ENCODE measurements at regions not wholly inside any gene's neighbourhood (a gene's known extent, or its start where the extent isn't known, plus 50 kb on each side); places are given as distances from the start of the nearest gene placed in this dataset.

DNA sequence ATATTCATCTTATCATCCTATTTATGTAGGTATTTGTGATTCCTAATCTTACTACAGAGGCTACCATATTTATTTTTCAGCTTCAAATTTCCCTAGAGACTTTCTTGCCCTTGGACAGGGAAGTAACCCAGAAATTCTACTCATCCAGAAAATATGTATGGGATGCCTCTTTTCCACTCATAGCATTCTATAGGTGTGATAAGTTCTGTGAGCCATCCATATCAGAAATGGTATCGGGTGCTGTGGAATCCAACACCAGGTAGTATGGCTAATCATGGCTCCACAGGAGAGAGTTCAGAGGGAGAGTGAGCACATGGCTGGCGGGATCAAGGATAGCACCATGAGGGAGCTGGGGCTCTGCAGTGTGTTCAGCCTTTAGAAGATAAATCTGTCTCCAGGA lies 349.3 kb upstream of the ACTBL2 start:
- TF ChIP-seq, protein P1, sequence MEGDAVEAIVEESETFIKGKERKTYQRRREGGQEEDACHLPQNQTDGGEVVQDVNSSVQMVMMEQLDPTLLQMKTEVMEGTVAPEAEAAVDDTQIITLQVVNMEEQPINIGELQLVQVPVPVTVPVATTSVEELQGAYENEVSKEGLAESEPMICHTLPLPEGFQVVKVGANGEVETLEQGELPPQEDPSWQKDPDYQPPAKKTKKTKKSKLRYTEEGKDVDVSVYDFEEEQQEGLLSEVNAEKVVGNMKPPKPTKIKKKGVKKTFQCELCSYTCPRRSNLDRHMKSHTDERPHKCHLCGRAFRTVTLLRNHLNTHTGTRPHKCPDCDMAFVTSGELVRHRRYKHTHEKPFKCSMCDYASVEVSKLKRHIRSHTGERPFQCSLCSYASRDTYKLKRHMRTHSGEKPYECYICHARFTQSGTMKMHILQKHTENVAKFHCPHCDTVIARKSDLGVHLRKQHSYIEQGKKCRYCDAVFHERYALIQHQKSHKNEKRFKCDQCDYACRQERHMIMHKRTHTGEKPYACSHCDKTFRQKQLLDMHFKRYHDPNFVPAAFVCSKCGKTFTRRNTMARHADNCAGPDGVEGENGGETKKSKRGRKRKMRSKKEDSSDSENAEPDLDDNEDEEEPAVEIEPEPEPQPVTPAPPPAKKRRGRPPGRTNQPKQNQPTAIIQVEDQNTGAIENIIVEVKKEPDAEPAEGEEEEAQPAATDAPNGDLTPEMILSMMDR (conservative IDR thresholded peaks at IDR 0.05; ENCODE audit: low read depth, low read length) = no peak
- no peak for TF ChIP-seq EZH2phosphoT487 (IDR thresholded peaks at IDR 0.05; ENCODE audit: borderline replicate concordance, low read length)
- no peak for TF ChIP-seq EZH2 (IDR thresholded peaks at IDR 0.05; ENCODE audit: low read length, unreplicated experiment)

Data from PC-3 (cell line).